ENCODE measurements at regions not wholly inside any gene's neighbourhood (a gene's known extent, or its start where the extent isn't known, plus 50 kb on each side); places are given as distances from the start of the nearest gene placed in this dataset.

DNA sequence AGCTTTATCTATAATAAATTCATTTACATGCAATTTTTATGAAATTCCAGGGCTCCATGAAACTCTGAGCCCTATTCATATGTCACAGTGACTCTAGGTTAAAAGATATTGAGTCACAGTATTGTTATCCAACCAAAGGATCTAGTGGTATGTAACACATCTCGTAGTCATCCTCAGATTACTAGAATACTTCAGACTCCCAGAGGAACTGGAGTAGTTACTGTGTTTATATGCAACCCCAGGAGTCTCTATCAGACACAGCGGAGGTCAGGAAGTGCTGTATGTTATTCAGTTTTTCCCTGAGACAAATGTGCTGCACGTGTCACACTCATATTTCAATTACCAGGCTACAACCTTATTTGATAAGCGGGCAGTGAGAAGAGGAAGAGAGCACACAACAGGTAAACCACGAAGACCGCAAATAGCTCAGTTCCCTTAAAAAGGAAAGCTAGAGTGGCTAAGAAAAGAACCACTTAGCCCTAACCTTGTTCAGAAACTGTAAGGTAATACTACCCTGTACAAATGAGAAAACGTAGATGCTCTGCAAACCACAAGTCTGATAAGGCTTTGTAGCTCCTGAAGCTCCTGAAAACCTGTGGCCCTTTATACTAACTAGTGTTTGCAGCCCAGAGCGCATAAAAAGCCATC lies 114.0 kb upstream of the CNTNAP2 start:
- FAIRE-seq (no peak), DNase-seq (ENCODE audit: insufficient read length) (no peak)
- TF ChIP-seq POLR2A (IDR thresholded peaks at IDR 0.05; ENCODE audit: low read depth, low read length) (no peak), POLR2AphosphoS5 (IDR thresholded peaks at IDR 0.05; ENCODE audit: low read depth, low read length) (no peak), TAF1 (IDR thresholded peaks at IDR 0.05; ENCODE audit: borderline replicate concordance, low read depth, low read length) (no peak)

DNA sequence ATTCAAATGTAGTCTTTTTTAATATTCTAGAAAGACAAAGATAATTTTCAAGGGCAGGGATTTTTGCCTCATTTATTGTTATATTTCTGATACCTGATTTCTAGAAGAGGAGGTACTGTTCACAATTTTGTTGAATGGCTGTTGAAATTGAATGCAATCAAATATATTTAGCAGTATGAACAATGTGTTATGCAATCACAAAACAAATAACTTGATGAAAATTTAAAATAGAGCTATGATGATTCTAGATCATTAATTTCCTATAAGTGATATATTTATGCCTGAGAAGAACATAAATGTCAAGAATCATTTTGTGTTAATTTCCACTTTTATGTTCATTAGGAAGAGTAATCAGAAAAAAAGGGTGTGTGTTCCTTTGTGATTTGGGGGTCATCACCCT lies 114.6 kb upstream of the CNTNAP2 start:
- DNase-seq (ENCODE audit: insufficient read length) (no peak), FAIRE-seq (no peak)
- TF ChIP-seq TAF1 (IDR thresholded peaks at IDR 0.05; ENCODE audit: borderline replicate concordance, low read depth, low read length) (no peak), POLR2A (IDR thresholded peaks at IDR 0.05; ENCODE audit: low read depth, low read length) (no peak), POLR2AphosphoS5 (IDR thresholded peaks at IDR 0.05; ENCODE audit: low read depth, low read length) (no peak)

DNA sequence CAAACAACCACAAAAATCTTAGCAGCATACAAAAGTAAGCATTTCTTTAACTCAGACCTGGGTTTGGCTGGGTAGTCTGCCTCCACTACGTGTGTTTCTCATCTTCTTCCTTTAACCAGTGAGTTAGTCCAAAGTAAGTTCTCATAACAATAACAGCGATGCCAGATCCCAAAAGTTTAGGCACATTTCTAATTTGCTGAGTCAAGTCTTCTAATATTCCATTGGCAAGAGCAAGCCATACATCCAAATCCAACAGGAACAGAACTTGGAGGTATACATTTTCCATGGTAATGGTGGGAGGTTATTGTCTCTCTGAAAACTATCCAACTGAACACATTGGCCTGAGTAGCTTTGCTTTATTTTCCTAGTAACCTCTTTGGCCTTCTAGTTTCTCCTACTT lies 115.7 kb upstream of the CNTNAP2 start:
- TF ChIP-seq POLR2A (IDR thresholded peaks at IDR 0.05; ENCODE audit: low read depth, low read length) (no peak), TAF1 (IDR thresholded peaks at IDR 0.05; ENCODE audit: borderline replicate concordance, low read depth, low read length) (no peak)
- no peak for DNase-seq (ENCODE audit: insufficient read length)
- FAIRE-seq, result no peak

DNA sequence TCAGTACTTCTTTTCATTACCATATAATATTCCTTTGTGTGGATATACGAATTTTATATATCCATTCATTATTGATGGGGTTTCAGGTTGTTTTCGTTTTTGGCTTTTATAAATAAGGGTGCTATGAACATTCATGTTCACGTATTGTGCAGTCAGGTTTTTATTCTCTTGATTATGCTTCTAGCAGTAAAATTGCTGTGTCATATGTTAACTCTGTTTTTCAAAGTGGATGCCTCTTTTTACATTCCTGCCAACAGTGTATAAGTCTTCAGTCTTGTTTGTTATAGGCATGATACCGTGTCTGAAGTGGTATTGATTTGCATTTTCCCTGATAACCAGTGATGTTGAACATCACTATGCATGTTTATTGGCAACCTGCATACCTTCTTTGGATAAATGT lies 127.1 kb upstream of the CNTNAP2 start:
- no peak for DNase-seq (ENCODE audit: insufficient read length)
- no peak for TF ChIP-seq TAF1 (IDR thresholded peaks at IDR 0.05; ENCODE audit: borderline replicate concordance, low read depth, low read length)
- no peak for TF ChIP-seq POLR2A (IDR thresholded peaks at IDR 0.05; ENCODE audit: low read depth, low read length)
- no peak for TF ChIP-seq POLR2AphosphoS5 (IDR thresholded peaks at IDR 0.05; ENCODE audit: low read depth, low read length)
- FAIRE-seq, result no peak

DNA sequence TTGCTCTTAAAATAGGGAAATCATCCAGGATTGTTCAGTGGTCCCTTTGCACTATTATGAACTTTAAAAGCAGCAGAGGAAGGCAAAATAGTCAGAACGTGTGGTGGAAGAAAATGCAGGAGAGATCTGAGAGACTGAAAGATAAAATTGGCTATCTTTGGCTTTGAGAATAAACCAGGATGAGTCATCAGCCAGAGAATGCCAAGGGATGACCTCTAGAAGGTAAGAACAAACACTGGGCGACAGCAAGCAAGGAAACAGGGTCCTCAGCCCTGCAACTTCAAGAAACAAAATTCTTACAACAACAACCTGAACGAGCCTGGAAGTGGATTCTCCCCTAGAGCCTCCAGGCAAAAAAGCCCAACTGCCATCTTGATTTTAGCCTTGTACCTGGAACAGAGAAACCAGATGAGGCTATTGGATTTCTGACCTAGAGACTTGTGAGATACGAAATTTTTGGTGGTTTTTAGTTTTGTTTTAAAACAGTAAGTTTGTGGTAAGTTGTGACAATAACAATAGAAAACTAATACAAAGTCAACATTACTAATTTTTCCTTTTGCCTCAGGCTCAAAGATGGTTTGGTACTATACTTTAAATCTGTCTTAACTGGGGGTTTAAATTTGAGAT lies 130.2 kb upstream of the CNTNAP2 start:
- no peak for DNase-seq (ENCODE audit: insufficient read length)
- no peak for FAIRE-seq

DNA sequence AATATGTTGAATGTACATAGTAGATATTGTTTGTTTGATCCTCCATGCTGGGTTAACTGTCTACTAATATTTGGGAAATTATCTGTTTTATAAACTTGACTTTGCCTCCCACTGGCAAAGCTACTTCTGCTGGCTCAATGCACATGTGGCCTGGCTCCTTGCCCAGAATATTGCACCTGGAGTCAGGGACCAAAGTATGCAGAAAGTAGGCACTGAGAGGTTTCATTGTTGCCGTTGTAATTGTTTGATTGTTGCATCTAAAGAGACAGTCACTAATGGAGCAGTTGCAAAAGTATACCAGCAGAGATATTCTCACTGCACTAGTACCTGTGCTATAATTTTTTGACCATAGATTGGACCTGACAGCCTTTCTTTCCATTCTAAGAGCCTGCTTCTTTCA lies 137.8 kb upstream of the CNTNAP2 start:
- TF ChIP-seq TAF1 (IDR thresholded peaks at IDR 0.05; ENCODE audit: borderline replicate concordance, low read depth, low read length) (no peak), POLR2A (IDR thresholded peaks at IDR 0.05; ENCODE audit: low read depth, low read length) (no peak), POLR2AphosphoS5 (IDR thresholded peaks at IDR 0.05; ENCODE audit: low read depth, low read length) (no peak)
- FAIRE-seq (no peak), DNase-seq (ENCODE audit: insufficient read length) (no peak)

More for the DNA sequence above, 130.2 kb upstream of the CNTNAP2 start:
- TF ChIP-seq POLR2AphosphoS5 (IDR thresholded peaks at IDR 0.05; ENCODE audit: low read depth, low read length) (no peak), POLR2A (IDR thresholded peaks at IDR 0.05; ENCODE audit: low read depth, low read length) (no peak), TAF1 (IDR thresholded peaks at IDR 0.05; ENCODE audit: borderline replicate concordance, low read depth, low read length) (no peak)

DNA sequence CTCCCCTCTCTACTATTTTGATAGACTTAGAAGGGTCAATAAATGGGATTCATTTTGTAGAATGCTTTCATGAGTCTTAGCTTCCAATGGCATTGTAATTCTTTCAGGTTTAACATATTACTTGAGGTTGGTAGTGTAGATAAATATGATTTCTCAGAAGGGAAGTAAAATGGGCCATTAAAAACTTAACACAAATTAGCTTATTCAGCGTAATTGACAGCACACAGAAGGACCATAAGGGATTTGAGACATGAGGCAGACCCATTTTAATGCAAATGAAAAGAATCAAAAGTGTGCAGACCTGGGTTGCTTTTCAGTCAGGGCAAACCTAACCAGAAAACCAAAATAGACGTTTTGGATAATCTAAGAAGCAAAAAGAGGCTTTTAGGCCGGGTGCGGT lies 156.6 kb upstream of the CNTNAP2 start:
- DNase-seq (ENCODE audit: insufficient read length), result no peak
- no peak for TF ChIP-seq POLR2AphosphoS5 (IDR thresholded peaks at IDR 0.05; ENCODE audit: low read depth, low read length)
- no peak for TF ChIP-seq POLR2A (IDR thresholded peaks at IDR 0.05; ENCODE audit: low read depth, low read length)
- no peak for TF ChIP-seq TAF1 (IDR thresholded peaks at IDR 0.05; ENCODE audit: borderline replicate concordance, low read depth, low read length)
- no peak for FAIRE-seq

DNA sequence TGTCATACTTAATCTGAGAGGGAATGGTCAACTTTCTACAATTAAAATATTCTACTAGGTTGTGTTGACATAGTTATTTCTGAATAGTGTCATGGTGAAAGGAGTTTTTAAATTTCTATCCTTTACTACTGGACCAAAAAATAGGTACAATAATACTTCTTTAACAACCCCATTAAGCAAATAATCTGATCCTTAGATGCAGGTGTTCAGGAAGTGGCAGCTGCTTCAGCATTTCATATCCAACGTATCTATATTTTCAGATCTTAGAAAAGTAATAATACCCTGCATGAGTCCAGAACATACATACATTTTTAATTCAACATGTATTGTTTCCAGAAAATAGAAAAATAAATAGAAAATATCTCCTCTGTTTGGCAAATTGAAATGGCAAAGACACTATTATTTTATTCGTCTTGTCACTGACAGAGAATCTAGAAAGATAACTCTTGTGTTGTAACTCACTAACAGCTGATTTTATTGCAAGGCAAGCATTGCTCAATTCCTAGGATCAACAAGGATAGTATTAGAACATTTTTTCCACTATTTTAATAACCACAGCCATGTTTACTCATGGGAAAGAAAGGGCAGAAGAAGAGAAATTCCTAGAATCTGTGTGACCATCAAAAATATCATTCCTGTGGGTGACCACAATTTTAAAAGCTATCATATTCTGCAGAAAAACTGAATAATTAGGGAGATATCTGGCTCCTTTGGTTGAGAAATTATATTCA lies 159.3 kb upstream of the CNTNAP2 start:
- TF ChIP-seq POLR2AphosphoS5 (IDR thresholded peaks at IDR 0.05; ENCODE audit: low read depth, low read length) (no peak), TAF1 (IDR thresholded peaks at IDR 0.05; ENCODE audit: borderline replicate concordance, low read depth, low read length) (no peak), POLR2A (IDR thresholded peaks at IDR 0.05; ENCODE audit: low read depth, low read length) (no peak)
- FAIRE-seq, result no peak
- no peak for DNase-seq (ENCODE audit: insufficient read length)

DNA sequence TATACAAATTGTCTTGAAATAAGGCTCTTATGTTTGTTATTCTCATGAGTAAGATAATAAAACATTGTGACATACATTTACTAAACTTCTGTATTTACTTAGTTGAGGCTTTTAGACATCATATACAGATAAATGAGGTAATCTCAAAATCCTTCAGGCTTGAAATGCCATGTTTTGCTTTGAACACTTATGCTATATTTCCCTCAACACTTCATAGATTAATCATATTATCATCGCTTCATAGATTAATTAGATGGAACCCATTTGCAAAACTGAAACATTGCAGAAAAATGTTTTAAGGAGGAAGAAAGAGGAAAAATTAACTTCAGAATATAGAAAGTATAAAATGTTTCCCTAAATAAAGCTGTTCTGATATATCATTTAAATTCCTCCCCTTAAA lies 165.0 kb upstream of the CNTNAP2 start:
- TF ChIP-seq TAF1 (IDR thresholded peaks at IDR 0.05; ENCODE audit: borderline replicate concordance, low read depth, low read length) (no peak), POLR2A (IDR thresholded peaks at IDR 0.05; ENCODE audit: low read depth, low read length) (no peak), POLR2AphosphoS5 (IDR thresholded peaks at IDR 0.05; ENCODE audit: low read depth, low read length) (no peak)
- FAIRE-seq (no peak), DNase-seq (ENCODE audit: insufficient read length) (no peak)

DNA sequence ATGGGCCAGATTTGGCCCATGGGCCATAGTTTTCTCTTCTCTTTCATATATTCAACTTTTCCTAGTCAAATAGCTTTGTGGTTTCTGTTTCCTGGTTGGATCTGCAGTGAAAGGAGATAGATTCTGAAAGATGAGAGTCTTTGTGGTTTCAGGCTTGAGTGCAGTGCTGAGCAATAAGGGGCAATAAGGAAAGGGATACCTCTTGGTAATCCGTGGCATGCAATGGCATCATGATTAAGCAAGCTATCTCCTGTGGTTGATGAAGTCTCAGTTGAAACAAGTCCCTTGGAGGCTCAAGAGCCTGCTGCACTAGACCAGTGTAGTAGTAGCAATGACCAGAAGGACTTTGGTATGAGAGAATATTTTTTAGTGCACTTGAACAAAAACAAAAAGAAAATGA lies 187.7 kb upstream of the CNTNAP2 start:
- DNase-seq (ENCODE audit: insufficient read length), result no peak
- FAIRE-seq, result no peak
- TF ChIP-seq POLR2AphosphoS5 (IDR thresholded peaks at IDR 0.05; ENCODE audit: low read depth, low read length), result no peak
- TF ChIP-seq TAF1 (IDR thresholded peaks at IDR 0.05; ENCODE audit: borderline replicate concordance, low read depth, low read length), result no peak
- no peak for TF ChIP-seq POLR2A (IDR thresholded peaks at IDR 0.05; ENCODE audit: low read depth, low read length)

DNA sequence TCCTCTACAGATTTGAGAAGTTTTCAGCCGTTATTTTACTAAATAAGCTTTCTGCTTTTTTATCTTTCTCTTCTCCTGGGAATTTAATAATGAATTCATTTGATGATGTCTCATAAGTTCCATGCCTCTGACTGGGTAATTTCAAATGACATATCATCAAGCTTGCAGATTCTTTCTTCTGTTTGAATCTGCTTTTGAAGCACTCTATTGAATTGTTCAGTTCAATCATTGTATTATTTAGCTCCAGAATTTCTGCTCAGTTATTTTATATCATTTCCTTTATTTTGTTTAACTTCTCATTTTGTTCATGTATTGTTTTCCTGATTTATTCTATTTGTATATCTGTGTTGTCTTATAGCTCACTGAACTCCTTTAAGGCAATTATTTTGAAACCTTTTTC lies 196.9 kb upstream of the CNTNAP2 start:
- DNase-seq (ENCODE audit: insufficient read length) (no peak), FAIRE-seq (no peak)
- TF ChIP-seq POLR2AphosphoS5 (IDR thresholded peaks at IDR 0.05; ENCODE audit: low read depth, low read length), result no peak
- TF ChIP-seq POLR2A (IDR thresholded peaks at IDR 0.05; ENCODE audit: low read depth, low read length), result no peak
- TF ChIP-seq TAF1 (IDR thresholded peaks at IDR 0.05; ENCODE audit: borderline replicate concordance, low read depth, low read length), result no peak

DNA sequence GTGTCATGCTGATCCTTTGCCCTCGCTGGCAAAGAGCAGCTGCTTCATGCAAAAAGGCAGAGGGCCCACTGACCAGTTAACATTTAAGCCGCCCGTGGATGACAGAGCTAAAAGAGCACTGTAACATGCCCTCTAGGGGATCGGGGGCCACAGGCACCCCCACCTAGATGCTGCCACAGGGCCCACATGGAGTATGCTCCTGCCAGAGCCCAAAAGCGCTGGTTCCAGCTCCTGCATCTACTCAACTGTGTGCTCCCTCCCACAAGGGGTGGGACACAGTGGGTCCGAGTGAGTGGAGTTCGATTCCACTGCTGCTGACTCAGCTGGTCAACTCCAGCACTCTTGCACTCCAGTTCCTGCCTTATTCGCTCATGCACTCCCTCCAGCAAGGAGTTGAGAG lies 199.8 kb upstream of the CNTNAP2 start:
- TF ChIP-seq POLR2AphosphoS5 (IDR thresholded peaks at IDR 0.05; ENCODE audit: low read depth, low read length) (no peak), POLR2A (IDR thresholded peaks at IDR 0.05; ENCODE audit: low read depth, low read length) (no peak), TAF1 (IDR thresholded peaks at IDR 0.05; ENCODE audit: borderline replicate concordance, low read depth, low read length) (no peak)
- DNase-seq (ENCODE audit: insufficient read length) (no peak), FAIRE-seq (no peak)
